ENCODE measurements at regions not wholly inside any gene's neighbourhood (a gene's known extent, or its start where the extent isn't known, plus 50 kb on each side); places are given as distances from the start of the nearest gene placed in this dataset.

DNA sequence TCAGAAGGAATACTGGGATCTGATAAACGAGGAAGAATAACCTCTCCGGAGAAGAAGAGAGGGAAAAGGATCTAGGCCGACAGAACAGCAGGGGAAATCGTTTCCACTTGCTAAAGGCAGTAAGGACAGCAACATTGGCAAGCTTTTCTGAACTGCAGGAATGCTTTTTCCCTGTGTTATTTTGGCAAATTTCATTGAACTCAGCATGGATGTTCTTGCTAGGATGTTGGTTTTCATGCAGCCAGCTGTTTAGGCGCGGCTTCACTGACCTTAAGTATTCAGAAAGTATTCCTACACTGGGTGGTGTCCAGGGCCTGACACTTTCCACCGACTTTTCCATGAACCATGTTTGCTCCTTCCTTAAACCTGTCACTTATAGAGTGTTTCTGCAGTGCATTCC is 489.7 kb downstream of the CNTN3 start:
- no peaks in the 10 kb centered on the region for H3K27me3 ChIP-seq (replicated peaks; ENCODE audit: control insufficient read depth, insufficient read depth, low read length)
- BruUV-seq (replicated peaks), result no TSS peak
- Mint-ChIP-seq H3K27ac (ENCODE audit: unreplicated experiment) (no peak overlapping the region), H3K36me3 (ENCODE audit: insufficient read depth, unreplicated experiment) (no peaks in the 10 kb centered on the region), H3K4me1 (ENCODE audit: low read depth, unreplicated experiment) (no peaks in the 10 kb centered on the region), H3K27me3 (ENCODE audit: insufficient read depth, unreplicated experiment) (no peaks in the 10 kb centered on the region), H3K9me3 (ENCODE audit: unreplicated experiment) (peaks cover 6% of the 10 kb centered on the region), H3K4me3 (ENCODE audit: unreplicated experiment) (no peak overlapping the region)
- H3K4me3 ChIP-seq (ENCODE audit: low read depth, low read length), result no peak overlapping the region
- DNase-seq, result no peak
- ChIA-PET CTCF (no interaction called here), POLR2A (no interaction called here)
- no peaks in the 10 kb centered on the region for H3K9me3 ChIP-seq
- H3K36me3 ChIP-seq (ENCODE audit: control insufficient read depth, insufficient read depth, low read length), result no peaks in the 10 kb centered on the region
- intact Hi-C loops (cut with micrococcal nuclease; ENCODE audit: unreplicated experiment), result no loop called here
- TF ChIP-seq, protein P1, sequence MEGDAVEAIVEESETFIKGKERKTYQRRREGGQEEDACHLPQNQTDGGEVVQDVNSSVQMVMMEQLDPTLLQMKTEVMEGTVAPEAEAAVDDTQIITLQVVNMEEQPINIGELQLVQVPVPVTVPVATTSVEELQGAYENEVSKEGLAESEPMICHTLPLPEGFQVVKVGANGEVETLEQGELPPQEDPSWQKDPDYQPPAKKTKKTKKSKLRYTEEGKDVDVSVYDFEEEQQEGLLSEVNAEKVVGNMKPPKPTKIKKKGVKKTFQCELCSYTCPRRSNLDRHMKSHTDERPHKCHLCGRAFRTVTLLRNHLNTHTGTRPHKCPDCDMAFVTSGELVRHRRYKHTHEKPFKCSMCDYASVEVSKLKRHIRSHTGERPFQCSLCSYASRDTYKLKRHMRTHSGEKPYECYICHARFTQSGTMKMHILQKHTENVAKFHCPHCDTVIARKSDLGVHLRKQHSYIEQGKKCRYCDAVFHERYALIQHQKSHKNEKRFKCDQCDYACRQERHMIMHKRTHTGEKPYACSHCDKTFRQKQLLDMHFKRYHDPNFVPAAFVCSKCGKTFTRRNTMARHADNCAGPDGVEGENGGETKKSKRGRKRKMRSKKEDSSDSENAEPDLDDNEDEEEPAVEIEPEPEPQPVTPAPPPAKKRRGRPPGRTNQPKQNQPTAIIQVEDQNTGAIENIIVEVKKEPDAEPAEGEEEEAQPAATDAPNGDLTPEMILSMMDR (IDR thresholded peaks at IDR 0.05; ENCODE audit: insufficient read depth in 1 of 2, low read depth in 1 of 2, low read length in 1 of 2, severe bottlenecking in 1 of 2, unreplicated experiment in 1 of 2), result no peak
- H3K4me1 ChIP-seq, result no peaks in the 10 kb centered on the region

GRCh38 chr3:74122281-74122680 is 492.2 kb downstream of the CNTN3 start:
- Histone ChIP-seq H3K27me3 (replicated peaks; ENCODE audit: control insufficient read depth, insufficient read depth, low read length) (no peaks in the 10 kb centered on the region), H3K4me3 (ENCODE audit: low read depth, low read length) (no peak overlapping the region), H3K9me3 (no peaks in the 10 kb centered on the region), H3K36me3 (ENCODE audit: control insufficient read depth, insufficient read depth, low read length) (no peaks in the 10 kb centered on the region), H3K4me1 (no peaks in the 10 kb centered on the region)
- H3K9me3 Mint-ChIP-seq (ENCODE audit: unreplicated experiment), result no peaks in the 10 kb centered on the region
- H3K36me3 Mint-ChIP-seq (ENCODE audit: insufficient read depth, unreplicated experiment), result no peaks in the 10 kb centered on the region
- CTCF ChIA-PET, result no interaction called here
- H3K27me3 Mint-ChIP-seq (ENCODE audit: insufficient read depth, unreplicated experiment), result no peaks in the 10 kb centered on the region
- no TSS peak for BruUV-seq (replicated peaks)
- no peaks in the 10 kb centered on the region for H3K4me1 Mint-ChIP-seq (ENCODE audit: low read depth, unreplicated experiment)
- H3K27ac Mint-ChIP-seq (ENCODE audit: unreplicated experiment), result no peak overlapping the region
- intact Hi-C loops (cut with micrococcal nuclease; ENCODE audit: unreplicated experiment), result no loop called here
- TF ChIP-seq, protein P1 (IDR thresholded peaks at IDR 0.05; ENCODE audit: insufficient read depth in 1 of 2, low read depth in 1 of 2, low read length in 1 of 2, severe bottlenecking in 1 of 2, unreplicated experiment in 1 of 2), result no peak
- POLR2A ChIA-PET, result no interaction called here
- DNase-seq, result no peak
- no peak overlapping the region for H3K4me3 Mint-ChIP-seq (ENCODE audit: unreplicated experiment)

GRCh38 chr3:74121761-74122160 is 492.7 kb downstream of the CNTN3 start:
- Mint-ChIP-seq H3K4me3 (ENCODE audit: unreplicated experiment) (no peak overlapping the region), H3K27ac (ENCODE audit: unreplicated experiment) (no peak overlapping the region), H3K4me1 (ENCODE audit: low read depth, unreplicated experiment) (no peaks in the 10 kb centered on the region), H3K9me3 (ENCODE audit: unreplicated experiment) (no peaks in the 10 kb centered on the region), H3K36me3 (ENCODE audit: insufficient read depth, unreplicated experiment) (no peaks in the 10 kb centered on the region), H3K27me3 (ENCODE audit: insufficient read depth, unreplicated experiment) (peaks cover 4% of the 10 kb centered on the region)
- no peaks in the 10 kb centered on the region for H3K4me1 ChIP-seq
- H3K27me3 ChIP-seq (replicated peaks; ENCODE audit: control insufficient read depth, insufficient read depth, low read length), result no peaks in the 10 kb centered on the region
- POLR2A ChIA-PET, result no interaction called here
- H3K9me3 ChIP-seq, result no peaks in the 10 kb centered on the region
- intact Hi-C loops (cut with micrococcal nuclease; ENCODE audit: unreplicated experiment), result no loop called here
- no peak overlapping the region for H3K4me3 ChIP-seq (ENCODE audit: low read depth, low read length)
- TF ChIP-seq, protein P1 (IDR thresholded peaks at IDR 0.05; ENCODE audit: insufficient read depth in 1 of 2, low read depth in 1 of 2, low read length in 1 of 2, severe bottlenecking in 1 of 2, unreplicated experiment in 1 of 2), result no peak
- no peak for DNase-seq
- CTCF ChIA-PET, result no interaction called here
- no peaks in the 10 kb centered on the region for H3K36me3 ChIP-seq (ENCODE audit: control insufficient read depth, insufficient read depth, low read length)
- BruUV-seq (replicated peaks), result no TSS peak

Data from Caco-2 (cell line).